Fibroblast of mammary gland (primary cell): ENCODE measurements at regions not wholly inside any gene's neighbourhood (a gene's known extent, or its start where the extent isn't known, plus 50 kb on each side); places are given as distances from the start of the nearest gene placed in this dataset.
"Not testable (repeated sequence)": the region's sequence is repeated elsewhere in the genome, so short reads cannot be mapped to it uniquely, and the experiment has no call there.

Source experiments
- DNase-seq: peaks from one replicate; pipeline ENCODE4 v3.0.0-alpha.2; 2010; ENCODE audit warnings: low read depth
- H3K4me3 ChIP-seq: 2 replicates; pipeline ENCODE4 v1.5.1; 2011; ENCODE audit warnings: low read depth, mild to moderate bottlenecking, low read length, moderate library complexity; ENCODE audit not compliant: control insufficient read depth
- TF ChIP-seq, protein P1 (sequence below): conservative IDR thresholded peaks from 2 replicates; pipeline ENCODE4 v1.5.1; 2011; ENCODE audit warnings: low read depth, low read length, inconsistent platforms; ENCODE audit not compliant: control insufficient read depth, insufficient read depth

DNA sequence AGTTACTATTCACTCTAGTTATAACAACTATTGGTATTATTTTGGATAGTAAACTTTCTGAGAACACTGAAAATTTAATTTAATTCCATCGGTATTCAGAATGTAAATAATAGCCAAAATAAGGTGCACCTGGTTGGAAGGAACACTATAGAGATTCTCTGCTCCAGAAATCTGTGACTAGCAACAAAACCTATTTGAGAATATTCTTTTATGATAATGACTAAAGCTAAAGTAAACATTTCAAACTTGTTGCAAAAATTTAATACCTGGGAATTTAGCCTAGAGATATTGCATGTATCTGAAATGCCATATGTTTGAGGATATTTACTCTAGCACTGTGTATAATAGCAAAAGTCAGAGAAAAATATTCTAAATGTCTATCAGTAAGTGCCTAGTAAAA lies 144.1 kb downstream of the PLK2 start:
- H3K4me3 ChIP-seq, result no peak overlapping the region
- TF ChIP-seq, protein P1, sequence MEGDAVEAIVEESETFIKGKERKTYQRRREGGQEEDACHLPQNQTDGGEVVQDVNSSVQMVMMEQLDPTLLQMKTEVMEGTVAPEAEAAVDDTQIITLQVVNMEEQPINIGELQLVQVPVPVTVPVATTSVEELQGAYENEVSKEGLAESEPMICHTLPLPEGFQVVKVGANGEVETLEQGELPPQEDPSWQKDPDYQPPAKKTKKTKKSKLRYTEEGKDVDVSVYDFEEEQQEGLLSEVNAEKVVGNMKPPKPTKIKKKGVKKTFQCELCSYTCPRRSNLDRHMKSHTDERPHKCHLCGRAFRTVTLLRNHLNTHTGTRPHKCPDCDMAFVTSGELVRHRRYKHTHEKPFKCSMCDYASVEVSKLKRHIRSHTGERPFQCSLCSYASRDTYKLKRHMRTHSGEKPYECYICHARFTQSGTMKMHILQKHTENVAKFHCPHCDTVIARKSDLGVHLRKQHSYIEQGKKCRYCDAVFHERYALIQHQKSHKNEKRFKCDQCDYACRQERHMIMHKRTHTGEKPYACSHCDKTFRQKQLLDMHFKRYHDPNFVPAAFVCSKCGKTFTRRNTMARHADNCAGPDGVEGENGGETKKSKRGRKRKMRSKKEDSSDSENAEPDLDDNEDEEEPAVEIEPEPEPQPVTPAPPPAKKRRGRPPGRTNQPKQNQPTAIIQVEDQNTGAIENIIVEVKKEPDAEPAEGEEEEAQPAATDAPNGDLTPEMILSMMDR, result no peak
- DNase-seq, result no peak

DNA sequence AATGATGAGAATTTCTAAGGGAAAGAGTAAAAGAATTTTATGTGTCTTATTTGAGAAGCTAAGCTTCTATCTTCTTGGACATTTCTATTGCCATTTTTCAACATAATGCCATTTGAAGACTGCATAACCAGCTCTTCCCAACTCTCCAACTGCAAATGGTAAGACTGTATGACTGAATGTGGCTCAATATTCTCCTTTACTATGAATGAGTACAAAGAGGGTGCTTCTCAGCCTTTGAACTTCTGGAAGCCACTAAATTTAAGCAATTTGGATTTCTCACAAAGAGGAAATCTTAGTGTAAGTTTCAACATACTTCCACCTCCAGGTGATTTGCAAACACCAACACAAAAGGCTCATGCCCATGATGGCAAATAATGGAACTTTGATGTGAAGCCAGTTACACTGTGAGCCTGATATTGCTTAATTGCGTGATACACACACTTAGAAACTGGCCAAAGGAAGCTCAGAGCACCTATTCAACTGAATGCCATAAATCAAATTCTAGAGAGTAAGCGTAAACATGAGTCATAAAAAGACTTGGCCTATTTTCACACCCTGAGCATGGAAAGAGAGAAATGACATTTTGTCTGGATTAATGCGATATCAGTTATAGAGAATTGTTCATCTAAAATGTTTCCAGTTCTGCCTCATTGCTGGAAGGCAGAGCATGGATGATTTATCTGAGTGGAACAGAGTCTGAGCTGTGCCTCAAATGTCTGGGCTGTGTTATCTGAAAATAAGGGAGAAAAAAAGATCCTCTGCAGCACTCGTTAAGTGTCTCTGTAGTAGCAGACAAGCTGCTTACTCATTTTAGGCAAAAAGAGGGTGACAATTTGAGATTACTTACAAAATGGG lies 145.3 kb downstream of the PLK2 start:
- DNase-seq, result no peak
- TF ChIP-seq, protein P1, result no peak
- no peak overlapping the region for H3K4me3 ChIP-seq

DNA sequence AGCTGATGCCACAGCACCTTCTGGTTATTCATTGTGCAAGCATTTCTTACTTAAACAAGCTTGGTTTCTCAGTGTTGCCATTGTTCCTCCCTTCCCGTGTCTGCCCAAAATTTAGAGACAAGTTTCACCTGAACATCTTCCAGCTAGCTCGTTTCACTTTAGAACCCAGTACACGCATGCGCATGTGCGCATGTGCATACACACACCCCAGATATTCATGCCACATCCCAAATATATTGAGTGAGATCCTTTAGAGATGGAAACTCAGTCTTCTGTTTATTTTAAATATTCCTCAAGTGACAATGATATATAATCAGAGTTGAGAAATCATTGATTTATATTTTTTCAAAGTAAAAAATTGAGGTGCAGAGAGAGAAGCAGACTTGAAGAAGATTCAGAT lies 147.6 kb downstream of the PLK2 start:
- TF ChIP-seq, protein P1, result no peak

DNA sequence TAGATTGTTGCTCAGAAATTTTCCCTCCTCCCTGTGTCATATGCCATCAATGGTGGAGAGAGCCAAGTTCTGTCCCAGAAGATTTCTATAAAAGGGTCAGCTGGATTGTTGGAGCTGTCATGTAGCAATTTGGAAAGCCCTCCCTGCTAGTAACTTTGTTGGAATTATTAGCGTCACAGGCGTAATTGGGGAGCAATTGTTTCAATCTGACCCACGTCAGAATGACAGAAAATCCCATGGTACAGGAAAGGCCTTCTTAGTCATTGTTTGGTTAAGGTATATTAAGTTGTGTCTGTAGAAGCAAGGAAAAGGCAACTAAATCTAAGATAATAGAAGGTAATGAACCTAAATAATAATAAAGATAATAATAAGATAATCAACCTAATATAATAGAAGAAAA lies 148.4 kb downstream of the PLK2 start:
- TF ChIP-seq, protein P1, result no peak
- DNase-seq, result no peak
- H3K4me3 ChIP-seq, result no peak overlapping the region

More for the DNA sequence above, 147.6 kb downstream of the PLK2 start:
- H3K4me3 ChIP-seq, result no peak overlapping the region
- DNase-seq, result no peak

DNA sequence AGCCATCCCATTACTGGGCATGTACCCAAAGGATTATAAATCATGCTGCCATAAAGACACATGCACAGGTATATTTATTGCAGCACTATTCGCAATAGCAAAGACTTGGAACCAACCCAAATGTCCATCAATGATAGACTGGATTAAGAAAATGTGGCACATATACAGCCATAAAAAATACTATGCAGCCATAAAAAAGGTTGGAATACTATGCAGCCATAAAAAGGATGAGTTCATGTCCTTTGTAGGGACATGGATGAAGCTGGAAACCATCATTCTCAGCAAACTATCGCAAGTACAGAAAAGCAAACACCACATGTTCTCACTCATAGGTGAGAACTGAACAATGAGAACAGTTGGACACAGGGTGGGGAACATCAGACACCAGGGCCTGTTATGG lies 151.5 kb downstream of the PLK2 start:
- not testable (repeated sequence) for H3K4me3 ChIP-seq, DNase-seq

DNA sequence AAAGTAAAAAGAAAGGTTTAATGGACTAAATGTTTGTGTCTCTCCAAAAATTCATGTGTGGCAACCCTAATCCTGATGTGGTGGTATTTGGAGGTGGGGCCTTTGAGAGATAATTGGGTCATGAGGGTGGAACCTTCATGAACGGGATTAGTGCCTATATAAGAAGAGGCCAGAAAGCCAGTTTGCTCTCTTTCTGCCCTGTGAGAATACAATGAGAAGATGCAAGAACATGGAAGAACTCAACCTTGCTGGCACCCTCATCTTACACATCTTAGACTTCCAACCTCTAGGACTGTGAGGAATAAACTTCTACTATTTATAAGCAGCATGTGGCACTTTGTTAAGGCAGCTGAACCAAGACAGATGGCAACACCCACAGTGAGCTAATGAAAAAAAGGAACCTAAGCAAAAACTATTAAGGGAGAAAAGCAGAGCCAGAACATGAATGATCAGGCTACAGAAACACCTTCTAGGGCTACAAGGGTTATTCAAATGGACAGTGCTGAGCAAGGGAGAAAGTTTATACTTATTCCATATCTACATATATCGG lies 159.5 kb downstream of the PLK2 start:
- H3K4me3 ChIP-seq, result no peak overlapping the region
- TF ChIP-seq, protein P1, result no peak
- DNase-seq, result no peak

DNA sequence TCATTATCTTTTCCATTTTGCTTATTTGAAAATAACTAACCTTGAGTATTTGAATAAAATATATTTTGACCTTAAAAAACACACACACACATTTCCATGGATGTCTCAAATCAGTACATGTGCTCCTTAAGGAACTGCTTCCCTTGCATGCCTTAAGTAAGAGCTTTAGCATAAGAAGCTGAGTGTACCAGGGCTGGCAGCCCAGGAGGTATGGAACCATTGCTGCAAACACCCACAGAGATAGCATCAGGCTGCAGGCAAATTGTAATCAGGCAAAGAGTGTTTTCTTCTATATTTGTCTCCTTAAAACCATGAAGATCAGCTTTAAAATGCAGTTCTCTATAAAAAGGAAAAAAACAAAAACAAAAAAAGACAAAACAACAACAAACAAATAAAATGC lies 160.6 kb downstream of the PLK2 start:
- no peak for DNase-seq
- TF ChIP-seq, protein P1, result no peak

More for the DNA sequence above, 160.6 kb downstream of the PLK2 start:
- H3K4me3 ChIP-seq, result no peak overlapping the region
